ENCODE measurements at regions not wholly inside any gene's neighbourhood (a gene's known extent, or its start where the extent isn't known, plus 50 kb on each side); places are given as distances from the start of the nearest gene placed in this dataset.

DNA sequence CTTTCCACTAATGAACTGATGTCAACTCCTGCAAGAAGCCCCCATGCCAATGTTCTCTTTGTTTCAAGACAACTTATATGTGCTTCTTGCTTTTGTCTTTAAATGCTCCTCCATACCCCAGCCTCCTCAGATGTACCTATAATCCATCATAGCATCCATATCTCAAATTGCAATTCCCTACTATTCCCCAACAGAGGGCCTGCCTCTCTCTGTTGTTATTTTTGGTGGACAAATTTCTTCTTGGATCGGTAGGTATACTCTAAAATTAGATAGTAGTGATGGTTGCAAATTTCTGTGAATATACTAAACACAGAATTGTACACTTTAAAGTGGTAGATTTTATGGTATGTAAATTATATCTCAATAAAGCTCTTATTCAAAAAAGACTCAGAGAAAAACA lies 820.1 kb downstream of the METTL4 start:
- TF ChIP-seq EZH2 (IDR thresholded peaks at IDR 0.05; ENCODE audit: insufficient read depth, poor library complexity, severe bottlenecking) (no peak), EZH2phosphoT487 (IDR thresholded peaks at IDR 0.05; ENCODE audit: insufficient read depth, low read depth) (no peak)
